GM10248 (cell line): ENCODE measurements at regions not wholly inside any gene's neighbourhood (a gene's known extent, or its start where the extent isn't known, plus 50 kb on each side); places are given as distances from the start of the nearest gene placed in this dataset.
"Not testable (repeated sequence)": the region's sequence is repeated elsewhere in the genome, so short reads cannot be mapped to it uniquely, and the experiment has no call there.

Source experiments
- CTCF ChIA-PET: fragments of 300-600 bp; sonication (Branson Sonifier 250); formaldehyde crosslinking; extraction: SDS; loops from one replicate; lab custom pipeline; 2021; ENCODE audit warnings: antibody characterized with exemption; lab: Yijun Ruan, JAX
- POLR2A ChIA-PET: fragments of 350-650 bp; sonication (Branson Sonifier 250); formaldehyde crosslinking; extraction: SDS; loops from one replicate; lab custom pipeline; 2020; ENCODE audit warnings: antibody characterized with exemption; lab: Yijun Ruan, JAX
- DNase-seq: peaks from one replicate; pipeline ENCODE4 v3.0.0; 2012; ENCODE audit errors: extremely low spot score
- CTCF ChIP-seq: IDR thresholded peaks from 2 replicates; pipeline ENCODE4 v1.5.1; 2012; ENCODE audit warnings: mild to moderate bottlenecking, low read depth; ENCODE audit errors: extremely low read depth, missing control alignments, control extremely low read depth

DNA sequence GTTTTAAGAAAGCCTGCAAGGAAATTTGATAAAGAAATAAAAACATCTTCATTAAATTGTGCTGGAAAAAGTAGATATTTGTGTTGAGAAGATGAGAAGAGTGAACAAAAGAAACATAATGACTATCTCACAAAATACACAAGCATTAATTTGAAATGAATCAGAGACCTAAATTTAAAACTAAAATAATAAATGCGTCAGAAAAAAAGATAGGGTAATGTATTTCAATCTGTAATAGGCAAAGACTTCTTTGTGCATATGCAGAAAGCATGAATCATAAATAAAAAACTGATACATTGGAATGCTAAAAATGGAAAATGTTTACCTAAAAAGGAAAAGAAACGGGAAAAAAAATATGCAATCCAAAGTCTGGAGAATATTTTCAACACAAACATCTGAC, 278.5 kb upstream of the RAI14 start:
- POLR2A ChIA-PET, CTCF ChIA-PET, DNase-seq: not testable (repeated sequence)

GRCh38 chr5:34378498-34378897, 277.6 kb upstream of the RAI14 start:
- POLR2A ChIA-PET, CTCF ChIA-PET, DNase-seq: not testable (repeated sequence)

- POLR2A ChIA-PET, result not testable (repeated sequence)
Measured at GRCh38 chr5:34388754-34389153, 267.4 kb upstream of the RAI14 start.

GRCh38 chr5:34409373-34409772, 246.8 kb upstream of the RAI14 start:
- ChIA-PET CTCF (no interaction called here), POLR2A (no interaction called here)
- TF ChIP-seq CTCF, result no peak
- DNase-seq, result no peak

More at GRCh38 chr5:34388754-34389153, 267.4 kb upstream of the RAI14 start:
- CTCF ChIA-PET, DNase-seq: not testable (repeated sequence)

DNA sequence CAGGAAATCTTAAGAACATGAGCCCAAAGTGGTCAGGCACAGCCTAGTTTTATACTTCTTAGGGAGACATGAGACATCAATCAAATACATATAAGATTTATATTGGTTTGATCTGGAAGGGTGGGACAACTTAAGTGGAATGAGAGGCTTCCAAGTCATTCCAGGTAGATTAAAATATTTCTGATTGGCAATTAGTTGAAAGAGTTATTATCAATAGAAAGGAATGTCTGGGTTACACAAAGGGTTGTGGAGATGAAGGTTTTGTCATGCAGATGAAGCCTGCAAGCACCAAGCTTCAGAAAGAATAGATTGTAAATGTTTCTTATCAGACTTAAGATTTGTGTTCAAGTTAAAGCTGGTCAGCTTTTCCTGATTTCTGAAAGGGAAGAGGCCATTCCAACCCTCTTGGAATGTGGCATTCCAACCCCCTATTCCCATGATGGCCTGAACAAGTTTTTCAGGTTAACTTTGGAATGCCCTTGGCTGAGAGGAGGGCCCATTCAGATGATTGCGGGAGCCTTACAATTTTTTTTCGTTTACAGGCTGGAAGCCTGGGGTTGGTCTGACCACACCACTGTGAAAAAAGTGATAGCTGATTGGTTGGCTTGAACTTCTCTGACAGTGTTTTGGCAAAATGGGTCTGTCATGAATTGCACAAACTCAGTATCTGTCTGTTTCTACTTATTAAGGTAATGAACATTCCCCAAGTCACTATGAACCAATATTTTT, 245.6 kb upstream of the RAI14 start:
- POLR2A ChIA-PET, result no interaction called here
- CTCF ChIA-PET, result no interaction called here
- no peak for DNase-seq
- TF ChIP-seq CTCF, result no peak

GRCh38 chr5:34411470-34412346, 244.4 kb upstream of the RAI14 start:
- no peak for DNase-seq
- POLR2A ChIA-PET, result no interaction called here
- CTCF ChIA-PET, result no interaction called here
- no peak for TF ChIP-seq CTCF

DNA sequence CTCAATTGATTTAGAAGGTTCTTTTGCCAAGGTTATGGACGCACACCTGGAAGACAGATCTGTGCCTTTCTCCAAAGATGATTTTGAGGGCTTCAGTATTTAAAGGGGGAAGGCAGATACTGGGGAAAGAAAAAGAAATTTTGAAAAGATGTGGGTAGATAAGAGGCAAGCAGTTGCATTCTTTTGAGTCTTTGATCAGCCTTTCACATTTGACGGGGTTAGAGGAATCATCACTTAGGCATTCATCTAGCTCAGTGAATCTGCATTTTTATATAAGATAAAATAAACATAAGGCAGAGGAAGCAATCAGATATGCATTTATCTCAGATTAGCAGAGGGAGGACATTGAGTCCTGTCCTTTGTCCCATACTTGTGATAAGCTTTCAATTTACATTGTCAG, 243.4 kb upstream of the RAI14 start:
- DNase-seq, result no peak
- no peak for TF ChIP-seq CTCF
- ChIA-PET CTCF (no interaction called here), POLR2A (no interaction called here)

GRCh38 chr5:34415559-34416198, 240.4 kb upstream of the RAI14 start:
- CTCF ChIA-PET, result no interaction called here
- POLR2A ChIA-PET, result no interaction called here
- TF ChIP-seq CTCF, result no peak
- peak; percentile 41 for DNase-seq
